HEK293T (cell line): ENCODE measurements at regions not wholly inside any gene's neighbourhood (a gene's known extent, or its start where the extent isn't known, plus 50 kb on each side); places are given as distances from the start of the nearest gene placed in this dataset.

Source experiments
- BHLHE40 ChIP-seq: fragments of 450-650 bp; IDR thresholded peaks from 2 replicates; pipeline ENCODE4 v1.6.1; 2016; ENCODE audit warnings: mild to moderate bottlenecking, moderate library complexity, borderline replicate concordance
- FOXA1 ChIP-seq: fragments of 450-650 bp; IDR thresholded peaks from 2 replicates; pipeline ENCODE4 v1.6.1; 2016; ENCODE audit warnings: mild to moderate bottlenecking
- FOXK2 ChIP-seq: fragments of 450-650 bp; IDR thresholded peaks from 2 replicates; pipeline ENCODE4 v1.6.1; 2016; ENCODE audit warnings: mild to moderate bottlenecking
- FOXM1 ChIP-seq: fragments of 450-650 bp; IDR thresholded peaks from 2 replicates; pipeline ENCODE4 v1.6.1; 2017; ENCODE audit warnings: mild to moderate bottlenecking, borderline replicate concordance
- HDGF ChIP-seq: fragments of 450-650 bp; IDR thresholded peaks from 2 replicates; pipeline ENCODE4 v1.6.1; 2017; ENCODE audit warnings: antibody characterized with exemption, borderline replicate concordance
- SP1 ChIP-seq: fragments of 450-650 bp; IDR thresholded peaks from 2 replicates; pipeline ENCODE4 v1.6.1; 2017
- SUZ12 ChIP-seq: fragments of 450-650 bp; IDR thresholded peaks from 2 replicates; pipeline ENCODE4 v1.6.1; 2016; ENCODE audit warnings: mild to moderate bottlenecking

DNA sequence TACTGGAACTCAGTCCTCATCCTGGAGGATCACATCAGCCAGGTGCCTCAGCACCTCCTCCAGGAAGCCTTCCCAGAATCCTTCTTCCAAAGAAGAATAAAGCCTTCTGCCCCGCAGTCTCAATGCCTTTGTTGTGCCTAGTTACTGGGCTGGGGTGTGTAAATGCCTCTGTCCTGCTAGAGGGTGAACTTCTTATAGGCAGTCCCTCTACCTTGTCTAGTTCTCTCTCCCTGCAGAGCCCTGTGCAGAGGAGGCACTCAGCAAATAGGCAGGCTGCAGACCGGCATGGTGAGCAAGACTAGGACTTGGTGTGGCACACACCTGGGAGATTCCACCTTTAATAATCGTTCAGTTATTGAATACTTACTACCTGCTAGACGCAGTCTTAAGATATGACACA, 104.7 kb upstream of the PCBD1 start:
- TF ChIP-seq FOXA1 (no peak), HDGF (no peak), SUZ12 (no peak), SP1 (no peak), FOXM1 (no peak), BHLHE40 (no peak), FOXK2 (no peak)
